GM12891 (cell line): ENCODE measurements at regions not wholly inside any gene's neighbourhood (a gene's known extent, or its start where the extent isn't known, plus 50 kb on each side); places are given as distances from the start of the nearest gene placed in this dataset.

Experiments used
- POLR2A ChIP-seq: IDR thresholded peaks from 2 replicates; pipeline ENCODE4 v1.6.1; 2011; ENCODE audit warnings: low read depth, low read length, control low read depth
- POLR2AphosphoS5 ChIP-seq: IDR thresholded peaks from 2 replicates; pipeline ENCODE4 v1.6.1; 2011; ENCODE audit warnings: low read depth, low read length, control low read depth
- TAF1 ChIP-seq: IDR thresholded peaks from 2 replicates; pipeline ENCODE4 v1.6.1; 2011; ENCODE audit warnings: low read depth, low read length, control low read depth

- no peak for TF ChIP-seq TAF1
- TF ChIP-seq POLR2A = no peak
- TF ChIP-seq POLR2AphosphoS5 = no peak
Measured at GRCh38 chr13:80173224-80173623, 167.7 kb downstream of the SPRY2 start.
